ENCODE measurements at regions not wholly inside any gene's neighbourhood (a gene's known extent, or its start where the extent isn't known, plus 50 kb on each side); places are given as distances from the start of the nearest gene placed in this dataset.

GRCh38 chr6:25168637-25169036 lies 110.5 kb upstream of the CARMIL1 start:
- CTCF ChIA-PET: no interaction called here
- no peak for DNase-seq (ENCODE audit: extremely low spot score)
- TF ChIP-seq FOXK2 (IDR thresholded peaks at IDR 0.05): no peak
- TF ChIP-seq LEF1 (IDR thresholded peaks at IDR 0.05; ENCODE audit: borderline replicate concordance): no peak
- no peak for TF ChIP-seq BHLHE40 (IDR thresholded peaks at IDR 0.05; ENCODE audit: borderline replicate concordance)
- TF ChIP-seq SP1 (IDR thresholded peaks at IDR 0.05): no peak
- TF ChIP-seq ZNF384 (IDR thresholded peaks at IDR 0.05): no peak
- TF ChIP-seq FOXM1 (IDR thresholded peaks at IDR 0.05; ENCODE audit: borderline replicate concordance): no peak
- TF ChIP-seq SUZ12 (IDR thresholded peaks at IDR 0.05): no peak
- TF ChIP-seq NFRKB (IDR thresholded peaks at IDR 0.05): no peak
- TF ChIP-seq PKNOX1 (IDR thresholded peaks at IDR 0.05): no peak
- no peak for TF ChIP-seq L3MBTL2 (conservative IDR thresholded peaks at IDR 0.05)
- no peak for TF ChIP-seq TARDBP (IDR thresholded peaks at IDR 0.05)
- TF ChIP-seq ARNT (IDR thresholded peaks at IDR 0.05): no peak
- TF ChIP-seq ELF4 (IDR thresholded peaks at IDR 0.05): no peak
- no peak for TF ChIP-seq CTBP1 (IDR thresholded peaks at IDR 0.05; ENCODE audit: borderline replicate concordance)
- TF ChIP-seq HDGF (IDR thresholded peaks at IDR 0.05; ENCODE audit: borderline replicate concordance): no peak
- POLR2A ChIA-PET: no interaction called here

GRCh38 chr6:25169553-25169952 lies 109.6 kb upstream of the CARMIL1 start:
- POLR2A ChIA-PET: no interaction called here
- CTCF ChIA-PET: interaction anchor here (0.6 kb wide), 1 partner anchor 398 kb away, joined by 4 read pairs; no protein-coding TSS in a partner anchor
- TF ChIP-seq SUZ12 (IDR thresholded peaks at IDR 0.05) (no peak), L3MBTL2 (conservative IDR thresholded peaks at IDR 0.05) (no peak), TARDBP (IDR thresholded peaks at IDR 0.05) (no peak), SP1 (IDR thresholded peaks at IDR 0.05) (no peak), FOXK2 (IDR thresholded peaks at IDR 0.05) (no peak), ARNT (IDR thresholded peaks at IDR 0.05) (no peak), HDGF (IDR thresholded peaks at IDR 0.05; ENCODE audit: borderline replicate concordance) (no peak), BHLHE40 (IDR thresholded peaks at IDR 0.05; ENCODE audit: borderline replicate concordance) (no peak), LEF1 (IDR thresholded peaks at IDR 0.05; ENCODE audit: borderline replicate concordance) (no peak), CTBP1 (IDR thresholded peaks at IDR 0.05; ENCODE audit: borderline replicate concordance) (no peak), ELF4 (IDR thresholded peaks at IDR 0.05) (no peak), FOXA1 (IDR thresholded peaks at IDR 0.05) (no peak), PKNOX1 (IDR thresholded peaks at IDR 0.05) (no peak), NFRKB (IDR thresholded peaks at IDR 0.05) (no peak), FOXM1 (IDR thresholded peaks at IDR 0.05; ENCODE audit: borderline replicate concordance) (no peak), ZNF384 (IDR thresholded peaks at IDR 0.05) (no peak)
- no peak for DNase-seq (ENCODE audit: extremely low spot score)

GRCh38 chr6:25169961-25170360 lies 109.2 kb upstream of the CARMIL1 start:
- CTCF ChIA-PET: interaction anchor here (0.6 kb wide), 1 partner anchor 397 kb away, joined by 4 read pairs; no protein-coding TSS in a partner anchor
- POLR2A ChIA-PET: no interaction called here
- DNase-seq (ENCODE audit: extremely low spot score): no peak
- TF ChIP-seq L3MBTL2 (conservative IDR thresholded peaks at IDR 0.05) (no peak), FOXK2 (IDR thresholded peaks at IDR 0.05) (no peak), CTBP1 (IDR thresholded peaks at IDR 0.05; ENCODE audit: borderline replicate concordance) (no peak), FOXM1 (IDR thresholded peaks at IDR 0.05; ENCODE audit: borderline replicate concordance) (no peak), ARNT (IDR thresholded peaks at IDR 0.05) (no peak), NFRKB (IDR thresholded peaks at IDR 0.05) (no peak), PKNOX1 (IDR thresholded peaks at IDR 0.05) (no peak), TARDBP (IDR thresholded peaks at IDR 0.05) (no peak), BHLHE40 (IDR thresholded peaks at IDR 0.05; ENCODE audit: borderline replicate concordance) (no peak), SP1 (IDR thresholded peaks at IDR 0.05) (no peak), LEF1 (IDR thresholded peaks at IDR 0.05; ENCODE audit: borderline replicate concordance) (no peak), ZNF384 (IDR thresholded peaks at IDR 0.05) (no peak), ELF4 (IDR thresholded peaks at IDR 0.05) (no peak), SUZ12 (IDR thresholded peaks at IDR 0.05) (no peak), HDGF (IDR thresholded peaks at IDR 0.05; ENCODE audit: borderline replicate concordance) (no peak), FOXA1 (IDR thresholded peaks at IDR 0.05) (no peak)

GRCh38 chr6:25170640-25171039 lies 108.5 kb upstream of the CARMIL1 start:
- TF ChIP-seq ARNT (IDR thresholded peaks at IDR 0.05) (no peak), CTBP1 (IDR thresholded peaks at IDR 0.05; ENCODE audit: borderline replicate concordance) (no peak), ELF4 (IDR thresholded peaks at IDR 0.05) (no peak), TARDBP (IDR thresholded peaks at IDR 0.05) (no peak), HDGF (IDR thresholded peaks at IDR 0.05; ENCODE audit: borderline replicate concordance) (no peak), ZNF384 (IDR thresholded peaks at IDR 0.05) (no peak), FOXK2 (IDR thresholded peaks at IDR 0.05) (no peak), SUZ12 (IDR thresholded peaks at IDR 0.05) (no peak), SP1 (IDR thresholded peaks at IDR 0.05) (no peak)
- no peak for DNase-seq (ENCODE audit: extremely low spot score)
- ChIA-PET CTCF (no interaction called here), POLR2A (no interaction called here)

- ChIA-PET POLR2A (no interaction called here), CTCF (interaction anchor here (1.0 kb wide), 1 partner anchor 94 kb away, joined by 3 read pairs; no protein-coding TSS in a partner anchor)
- DNase-seq (ENCODE audit: extremely low spot score): no peak
- no peak for TF ChIP-seq L3MBTL2 (conservative IDR thresholded peaks at IDR 0.05)
Measured at GRCh38 chr6:25171301-25171700, 107.9 kb upstream of the CARMIL1 start.

GRCh38 chr6:25172819-25173218 lies 106.4 kb upstream of the CARMIL1 start:
- TF ChIP-seq FOXM1 (IDR thresholded peaks at IDR 0.05; ENCODE audit: borderline replicate concordance) (no peak), FOXK2 (IDR thresholded peaks at IDR 0.05) (no peak), SUZ12 (IDR thresholded peaks at IDR 0.05) (no peak), SP1 (IDR thresholded peaks at IDR 0.05) (no peak), L3MBTL2 (conservative IDR thresholded peaks at IDR 0.05) (no peak), ARNT (IDR thresholded peaks at IDR 0.05) (no peak)
- ChIA-PET CTCF (interaction anchor here (0.9 kb wide), 1 partner anchor 20 kb away, joined by 4 read pairs; no protein-coding TSS in a partner anchor), POLR2A (no interaction called here)
- DNase-seq (ENCODE audit: extremely low spot score): no peak
